BLaER1 (cell line): ENCODE measurements at regions not wholly inside any gene's neighbourhood (a gene's known extent, or its start where the extent isn't known, plus 50 kb on each side); places are given as distances from the start of the nearest gene placed in this dataset.
"Not testable (repeated sequence)": the region's sequence is repeated elsewhere in the genome, so short reads cannot be mapped to it uniquely, and the experiment has no call there.

Experiments
- H3K27ac ChIP-seq: shearing (Covaris generic); formaldehyde crosslinking; 2 replicates; pipeline ENCODE4 v1.8.1; 2022
- H3K27me3 ChIP-seq: shearing (Covaris generic); formaldehyde crosslinking; 2 replicates; pipeline ENCODE4 v1.8.1; 2022
- H3K36me3 ChIP-seq: shearing (Covaris generic); formaldehyde crosslinking; 2 replicates; pipeline ENCODE4 v1.8.1; 2022
- H3K4me1 ChIP-seq: shearing (Covaris generic); formaldehyde crosslinking; 2 replicates; pipeline ENCODE4 v1.8.1; 2022
- H3K4me2 ChIP-seq: shearing (Covaris generic); formaldehyde crosslinking; 2 replicates; pipeline ENCODE4 v1.8.1; 2022
- H3K4me3 ChIP-seq: shearing (Covaris generic); formaldehyde crosslinking; 2 replicates; pipeline ENCODE4 v1.8.1; 2022
- H3K9ac ChIP-seq: shearing (Covaris generic); formaldehyde crosslinking; 2 replicates; pipeline ENCODE4 v1.8.1; 2022
- H3K9me3 ChIP-seq: shearing (Covaris generic); formaldehyde crosslinking; 2 replicates; pipeline ENCODE4 v1.8.1; 2022
- H4K20me1 ChIP-seq: shearing (Covaris generic); formaldehyde crosslinking; 2 replicates; pipeline ENCODE4 v1.8.1; 2022
- Cebpa-rat ChIP-seq: shearing (Covaris generic); IDR thresholded peaks from 2 replicates; pipeline ENCODE4 v1.8.1; 2022

DNA sequence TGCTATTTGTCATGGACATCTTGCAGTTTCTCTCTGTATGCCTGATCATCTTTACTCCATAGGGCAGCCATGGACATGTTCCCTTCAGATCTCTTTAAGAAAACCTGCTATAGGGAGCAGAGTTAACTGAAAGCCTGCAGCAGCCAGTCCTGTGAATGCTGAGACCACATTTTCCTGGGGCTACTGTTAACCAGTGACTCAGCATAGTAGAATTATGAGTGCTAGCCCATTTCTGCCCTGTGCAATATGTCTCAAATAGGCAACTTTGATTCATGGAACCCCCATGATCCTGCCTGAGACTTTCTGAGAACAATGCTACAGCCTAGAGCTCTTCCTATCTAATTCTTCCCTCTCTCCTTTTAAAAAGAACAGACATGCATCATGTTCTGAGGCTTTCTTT, 624.2 kb downstream of the CHSY3 start:
- no peaks in the 10 kb centered on the region for H3K36me3 ChIP-seq
- H3K9me3 ChIP-seq, result no peaks in the 10 kb centered on the region
- H3K4me3 ChIP-seq, result no peak overlapping the region
- no peak overlapping the region for H3K9ac ChIP-seq
- H3K27ac ChIP-seq, result no peak overlapping the region
- no peaks in the 10 kb centered on the region for H4K20me1 ChIP-seq
- no peaks in the 10 kb centered on the region for H3K27me3 ChIP-seq
- H3K4me2 ChIP-seq, result no peak overlapping the region
- no peak for TF ChIP-seq Cebpa-rat
- no peaks in the 10 kb centered on the region for H3K4me1 ChIP-seq

DNA sequence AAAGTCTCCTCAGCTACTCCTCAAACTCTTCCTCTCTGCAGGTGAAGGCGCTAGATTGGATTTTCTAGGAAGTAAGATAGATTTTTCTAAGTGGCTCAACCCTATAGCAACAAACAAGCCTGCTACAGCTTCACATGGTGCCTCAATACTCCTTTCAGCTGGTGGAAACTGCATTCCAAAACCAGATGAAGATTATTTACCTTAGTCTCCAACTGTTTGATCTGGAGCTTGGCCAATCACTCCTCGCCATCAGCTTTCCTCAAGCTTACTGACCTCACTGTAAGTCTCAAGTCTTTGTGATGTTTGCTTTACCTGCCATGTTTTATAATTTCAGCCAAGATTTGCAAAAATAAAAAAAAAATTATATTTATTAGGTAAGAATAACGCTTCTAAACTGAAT, 622.4 kb downstream of the CHSY3 start:
- Histone ChIP-seq H3K27ac (no peak overlapping the region), H3K27me3 (no peaks in the 10 kb centered on the region), H3K9ac (no peak overlapping the region), H3K9me3 (no peaks in the 10 kb centered on the region), H3K4me3 (no peak overlapping the region), H3K4me1 (no peaks in the 10 kb centered on the region), H3K36me3 (no peaks in the 10 kb centered on the region), H4K20me1 (no peaks in the 10 kb centered on the region), H3K4me2 (no peak overlapping the region)
- no peak for TF ChIP-seq Cebpa-rat

DNA sequence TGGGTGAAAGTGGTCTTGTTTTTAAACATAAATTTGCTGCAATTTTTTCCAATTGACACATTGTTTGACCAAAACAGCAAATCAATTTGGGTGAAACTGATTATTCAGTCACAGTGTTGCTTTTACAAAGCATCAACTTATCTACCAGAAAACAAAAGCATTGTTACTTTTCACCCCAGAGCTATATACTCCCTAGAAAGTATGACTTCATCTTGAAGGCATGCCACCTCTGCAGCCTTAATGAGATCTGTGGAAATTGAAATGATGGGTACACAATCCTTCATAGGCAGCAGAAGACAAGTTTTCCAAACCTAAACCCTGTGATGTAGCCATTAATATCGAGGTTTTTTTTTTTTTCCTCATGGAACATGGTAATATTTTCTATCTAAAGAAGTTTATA, 615.9 kb downstream of the CHSY3 start:
- H3K9ac ChIP-seq, result no peak overlapping the region
- no peak overlapping the region for H3K27ac ChIP-seq
- no peak for TF ChIP-seq Cebpa-rat
- H3K9me3 ChIP-seq, result no peaks in the 10 kb centered on the region; the same call in 1 of the 2 replicates
- no peaks in the 10 kb centered on the region for H4K20me1 ChIP-seq
- no peak overlapping the region for H3K4me2 ChIP-seq
- H3K4me1 ChIP-seq, result no peaks in the 10 kb centered on the region
- H3K4me3 ChIP-seq, result no peak overlapping the region
- no peaks in the 10 kb centered on the region for H3K27me3 ChIP-seq
- H3K36me3 ChIP-seq, result no peaks in the 10 kb centered on the region

DNA sequence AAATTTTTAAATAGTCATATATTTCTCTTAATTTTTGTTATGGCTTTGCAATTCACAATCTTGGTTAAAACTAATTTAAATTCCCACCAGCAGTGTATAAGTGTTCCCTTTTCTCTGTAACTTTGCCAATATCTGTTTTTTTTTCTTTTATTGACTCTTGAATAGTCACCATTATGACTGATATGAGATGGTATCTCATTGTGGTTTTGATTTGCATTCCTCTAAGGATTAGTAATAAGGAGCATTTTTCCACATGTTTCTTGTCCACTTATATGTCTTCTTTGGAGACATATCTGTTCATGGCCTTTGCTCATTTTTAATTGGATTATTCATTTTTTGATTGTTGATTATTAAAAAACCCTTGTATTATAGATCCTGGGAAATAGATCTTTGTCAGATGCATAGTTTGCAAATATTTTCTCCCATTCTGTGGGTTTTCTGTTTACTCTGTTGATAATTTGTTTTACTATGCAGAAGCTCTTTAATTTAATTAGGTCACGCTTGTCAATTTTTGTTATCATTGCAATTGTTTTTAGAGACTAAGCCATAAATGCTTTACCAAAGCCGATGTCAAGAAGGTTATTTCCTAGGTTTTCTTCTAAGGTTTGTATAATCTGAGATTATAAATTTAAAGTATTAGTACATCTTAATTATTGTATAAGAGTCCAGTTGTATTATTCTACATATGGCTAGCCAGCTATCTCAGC, 610.9 kb downstream of the CHSY3 start:
- Histone ChIP-seq H3K4me1 (no peaks in the 10 kb centered on the region), H3K4me2 (no peak overlapping the region), H3K36me3 (no peaks in the 10 kb centered on the region), H3K27me3 (no peaks in the 10 kb centered on the region), H3K27ac (no peak overlapping the region), H3K4me3 (no peak overlapping the region), H4K20me1 (no peaks in the 10 kb centered on the region), H3K9me3 (no peaks in the 10 kb centered on the region; the same call in 1 of the 2 replicates), H3K9ac (no peak overlapping the region)
- no peak for TF ChIP-seq Cebpa-rat

DNA sequence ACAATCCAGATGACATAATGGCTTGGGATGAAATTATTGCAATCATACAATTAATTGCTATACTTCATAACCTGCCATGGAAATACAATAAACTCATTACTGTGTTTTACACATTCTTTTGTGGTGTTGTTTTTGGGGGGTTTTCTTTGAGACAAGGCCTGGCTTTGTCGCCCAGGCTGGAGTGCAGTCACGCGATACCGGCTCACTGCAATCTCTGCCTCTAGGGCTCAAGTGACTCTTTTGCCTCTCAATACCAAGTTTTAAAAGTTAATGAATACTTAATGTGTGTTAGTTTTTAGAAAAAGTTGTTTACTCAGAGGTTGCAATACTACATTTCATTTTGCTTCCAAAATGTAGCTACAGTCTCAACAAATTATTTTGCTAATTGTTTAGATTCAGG, 598.4 kb downstream of the CHSY3 start:
- TF ChIP-seq Cebpa-rat, result no peak
- Histone ChIP-seq H3K9ac (no peak overlapping the region), H3K4me3 (no peak overlapping the region), H3K27me3 (no peaks in the 10 kb centered on the region), H3K4me1 (no peaks in the 10 kb centered on the region), H4K20me1 (no peaks in the 10 kb centered on the region), H3K36me3 (no peaks in the 10 kb centered on the region), H3K27ac (no peak overlapping the region), H3K4me2 (no peak overlapping the region), H3K9me3 (no peaks in the 10 kb centered on the region)

DNA sequence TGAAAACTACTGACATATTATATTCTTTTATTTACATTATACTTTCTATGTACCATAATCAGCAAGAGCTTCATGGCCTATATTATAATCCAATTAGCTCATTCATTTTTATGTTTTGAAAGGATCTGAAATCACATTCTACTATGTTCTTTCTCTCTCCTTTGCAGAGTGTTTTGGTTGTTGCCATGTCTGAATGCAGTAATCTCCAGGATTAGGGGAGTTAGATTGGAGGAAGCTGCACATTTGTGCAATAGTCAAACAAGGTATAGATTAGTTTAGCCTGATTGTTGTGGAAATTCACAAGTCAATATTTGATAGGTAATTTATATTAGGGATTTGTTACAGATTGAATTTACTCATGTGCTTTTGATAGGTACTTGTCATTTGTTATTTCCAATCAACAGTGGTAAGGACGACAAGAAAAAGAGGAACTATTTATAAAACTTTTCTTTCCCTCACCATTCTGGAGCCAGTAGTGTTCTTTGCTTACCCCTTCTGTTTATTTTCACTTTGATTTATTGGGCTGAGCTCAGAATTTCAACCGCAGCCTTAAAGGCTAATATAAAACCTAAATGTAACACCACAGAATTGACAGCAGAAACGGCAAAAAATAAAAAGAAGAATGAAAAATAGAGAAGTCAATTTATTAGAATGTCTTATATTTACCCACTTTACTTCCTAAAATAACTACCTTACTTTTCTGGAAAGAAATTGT, 597.0 kb downstream of the CHSY3 start:
- H3K4me2 ChIP-seq, result no peak overlapping the region
- no peaks in the 10 kb centered on the region for H4K20me1 ChIP-seq
- H3K36me3 ChIP-seq, result no peaks in the 10 kb centered on the region
- no peak overlapping the region for H3K27ac ChIP-seq
- no peaks in the 10 kb centered on the region for H3K4me1 ChIP-seq
- H3K27me3 ChIP-seq, result no peaks in the 10 kb centered on the region
- no peak for TF ChIP-seq Cebpa-rat
- no peak overlapping the region for H3K9ac ChIP-seq
- no peak overlapping the region for H3K4me3 ChIP-seq
- no peaks in the 10 kb centered on the region for H3K9me3 ChIP-seq

DNA sequence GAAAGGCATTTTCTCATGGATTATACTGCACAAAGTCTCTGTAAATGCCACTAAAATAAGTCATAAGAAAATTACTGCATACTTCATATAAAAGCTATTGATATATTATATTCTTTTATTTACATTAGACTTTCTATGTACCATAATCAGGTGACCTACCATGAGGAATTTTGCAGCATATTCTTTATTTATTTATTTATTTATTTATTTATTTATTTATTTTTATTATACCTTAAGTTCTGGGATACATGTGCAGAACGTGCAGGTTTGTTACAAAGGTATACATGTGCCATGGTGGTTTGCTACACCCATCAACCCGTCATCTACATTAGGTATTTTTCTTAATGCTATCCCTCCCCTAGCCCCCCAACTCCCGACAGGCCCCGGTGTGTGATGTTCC, 596.2 kb downstream of the CHSY3 start:
- H3K27ac ChIP-seq, H3K4me2 ChIP-seq, H3K4me1 ChIP-seq, H3K27me3 ChIP-seq, H3K36me3 ChIP-seq, H4K20me1 ChIP-seq, H3K9me3 ChIP-seq, H3K9ac ChIP-seq, H3K4me3 ChIP-seq: not testable (repeated sequence)

DNA sequence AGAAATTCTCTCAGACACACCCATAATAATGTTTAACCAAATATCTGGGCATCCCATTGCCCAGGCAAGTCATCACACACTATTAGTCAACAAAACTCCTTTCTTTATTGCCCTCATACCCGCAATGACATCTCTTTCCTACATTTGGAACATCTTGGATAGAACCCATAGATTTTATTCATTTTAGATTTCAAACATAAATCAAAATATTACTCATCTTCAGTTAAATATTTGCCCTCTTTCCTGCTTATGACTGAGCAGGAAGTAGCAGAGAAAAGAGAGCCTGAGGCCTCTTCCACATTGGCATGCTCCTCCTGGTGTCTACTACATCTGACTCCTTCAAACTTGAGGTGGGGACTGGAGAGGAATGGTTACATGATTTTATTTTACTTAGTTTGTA, 592.0 kb downstream of the CHSY3 start:
- H3K4me3 ChIP-seq, result no peak overlapping the region

DNA sequence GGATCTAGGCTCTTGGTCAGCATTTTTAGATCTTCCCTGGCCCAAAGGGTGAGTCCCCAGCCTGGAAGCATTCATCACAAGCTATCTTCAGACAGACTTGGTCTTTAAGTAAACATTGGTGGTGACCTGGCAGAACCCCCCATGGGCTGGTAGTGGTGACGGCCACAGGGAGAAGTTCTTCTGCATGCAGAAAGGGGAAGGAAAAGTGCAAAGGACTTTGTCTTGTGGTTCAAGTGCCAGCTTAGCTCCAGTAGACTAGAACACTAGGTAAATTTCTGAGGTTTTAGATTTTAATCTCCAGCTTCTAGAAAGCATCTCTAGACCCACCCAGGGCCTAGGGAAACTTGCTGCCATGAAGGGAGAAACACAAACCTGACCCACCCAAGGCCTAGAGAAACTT, 584.0 kb downstream of the CHSY3 start:
- Histone ChIP-seq H3K9ac (no peak overlapping the region), H3K9me3 (no peaks in the 10 kb centered on the region), H3K27me3 (no peaks in the 10 kb centered on the region), H4K20me1 (no peaks in the 10 kb centered on the region), H3K27ac (no peak overlapping the region), H3K4me1 (no peaks in the 10 kb centered on the region), H3K4me3 (no peak overlapping the region), H3K36me3 (no peaks in the 10 kb centered on the region), H3K4me2 (no peak overlapping the region)
- TF ChIP-seq Cebpa-rat, result no peak

More for the DNA sequence above, 592.0 kb downstream of the CHSY3 start:
- H3K36me3 ChIP-seq, result no peaks in the 10 kb centered on the region
- H3K9me3 ChIP-seq, result peaks cover 4% of the 10 kb centered on the region
- H3K9ac ChIP-seq, result no peak overlapping the region
- H3K4me2 ChIP-seq, result no peak overlapping the region
- H3K27ac ChIP-seq, result no peak overlapping the region
- H4K20me1 ChIP-seq, result no peaks in the 10 kb centered on the region
- TF ChIP-seq Cebpa-rat, result no peak
- H3K4me1 ChIP-seq, result no peaks in the 10 kb centered on the region
- H3K27me3 ChIP-seq, result no peaks in the 10 kb centered on the region

DNA sequence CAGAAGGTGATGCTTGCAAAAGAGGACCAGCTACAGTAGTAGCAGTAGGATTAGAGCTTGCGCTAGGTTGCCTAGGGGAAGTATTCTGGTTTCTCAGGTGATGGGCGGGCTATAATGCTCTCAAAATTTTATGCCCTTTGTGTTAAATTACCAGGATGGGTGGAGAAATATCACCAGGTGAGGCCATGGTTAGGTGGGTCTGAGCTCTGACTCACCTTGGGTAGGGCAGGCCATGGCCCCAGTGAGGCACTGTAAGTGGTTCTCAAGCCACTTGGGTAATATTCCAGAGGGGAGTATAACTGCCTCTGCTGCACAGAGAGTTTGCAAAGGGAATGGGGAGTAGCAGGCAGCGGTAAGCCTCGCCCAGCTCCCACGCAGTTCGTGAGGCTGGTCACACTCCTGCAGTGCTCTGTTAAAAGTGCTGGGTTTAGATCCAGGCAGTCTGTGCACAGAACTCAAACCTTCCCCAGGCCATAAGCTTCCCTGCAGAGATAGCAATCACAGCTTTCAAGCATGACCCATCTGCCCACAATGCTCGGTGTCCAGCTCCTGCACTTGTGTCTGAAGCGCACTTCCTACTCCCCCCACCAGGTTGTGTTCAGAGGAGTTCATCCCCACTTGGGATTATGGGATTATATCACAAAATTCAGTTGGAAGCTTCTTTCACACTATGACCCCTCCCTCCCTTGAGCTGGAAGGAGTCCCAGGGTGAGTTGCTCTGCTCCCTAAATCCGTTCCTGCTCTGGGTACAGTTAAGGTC, 575.0 kb downstream of the CHSY3 start:
- no peak overlapping the region for H3K4me2 ChIP-seq
- H4K20me1 ChIP-seq, result no peaks in the 10 kb centered on the region
- no peaks in the 10 kb centered on the region for H3K36me3 ChIP-seq
- H3K27me3 ChIP-seq, result no peaks in the 10 kb centered on the region
- TF ChIP-seq Cebpa-rat, result no peak
- no peak overlapping the region for H3K4me3 ChIP-seq
- H3K9ac ChIP-seq, result no peak overlapping the region
- H3K27ac ChIP-seq, result no peak overlapping the region
- H3K9me3 ChIP-seq, result peaks cover 8% of the 10 kb centered on the region
- H3K4me1 ChIP-seq, result no peaks in the 10 kb centered on the region
